ENCODE measurements at regions not wholly inside any gene's neighbourhood (a gene's known extent, or its start where the extent isn't known, plus 50 kb on each side); places are given as distances from the start of the nearest gene placed in this dataset.
A peak's percentile ranks its signal among the peaks of the same experiment; 100 is the strongest.

DNA sequence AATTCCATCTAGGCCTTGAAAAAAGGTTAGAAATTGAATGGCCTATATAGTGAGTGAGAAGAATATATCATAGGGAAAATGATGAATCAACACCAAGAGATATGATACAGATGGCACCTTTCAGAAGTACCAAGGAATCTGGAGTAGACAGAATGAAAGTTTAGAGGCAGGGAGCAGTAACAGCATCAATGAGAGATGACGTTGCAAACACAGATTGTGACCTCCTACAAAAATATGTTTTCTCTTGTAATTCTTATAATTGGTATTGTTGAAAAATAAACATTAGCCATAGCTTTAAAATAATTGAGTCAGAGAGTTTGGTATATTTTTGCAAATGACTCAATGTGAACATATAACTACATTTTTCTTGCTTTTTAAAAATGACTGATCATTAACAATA is 1223.1 kb upstream of the GJE1 start:
- H3K4me1 ChIP-seq (ENCODE audit: control insufficient read depth, insufficient read depth, low read length) = no peaks in the 10 kb centered on the region
- H3K9me3 ChIP-seq (ENCODE audit: control insufficient read depth, insufficient read depth, low read length) = no peaks in the 10 kb centered on the region
- H3K4me3 ChIP-seq (ENCODE audit: low read depth, low read length) = no peak overlapping the region
- H3K27me3 ChIP-seq (ENCODE audit: control insufficient read depth, insufficient read depth, low read length) = no peaks in the 10 kb centered on the region
- no peaks in the 10 kb centered on the region for H3K36me3 ChIP-seq (ENCODE audit: control insufficient read depth, insufficient read depth, low read length)
- H3K9ac ChIP-seq (ENCODE audit: low read depth, low read length) = no peak overlapping the region

- no peaks in the 10 kb centered on the region for H3K36me3 ChIP-seq (ENCODE audit: control insufficient read depth, insufficient read depth, low read length)
- H3K9me3 ChIP-seq (ENCODE audit: control insufficient read depth, insufficient read depth, low read length) = no peaks in the 10 kb centered on the region
- H3K27me3 ChIP-seq (ENCODE audit: control insufficient read depth, insufficient read depth, low read length) = no peaks in the 10 kb centered on the region
- H3K4me3 ChIP-seq (ENCODE audit: low read depth, low read length) = no peak overlapping the region
- H3K9ac ChIP-seq (ENCODE audit: low read depth, low read length) = no peak overlapping the region
- H3K4me1 ChIP-seq (ENCODE audit: control insufficient read depth, insufficient read depth, low read length) = no peaks in the 10 kb centered on the region
These were observed 1223.6 kb upstream of the GJE1 start for GRCh38 chr6:140909156-140909555.

- Histone ChIP-seq H3K27me3 (ENCODE audit: control insufficient read depth, insufficient read depth, low read length) (no peaks in the 10 kb centered on the region), H3K9me3 (ENCODE audit: control insufficient read depth, insufficient read depth, low read length) (no peaks in the 10 kb centered on the region), H3K36me3 (ENCODE audit: control insufficient read depth, insufficient read depth, low read length) (no peaks in the 10 kb centered on the region), H3K4me3 (ENCODE audit: low read depth, low read length) (no peak overlapping the region), H3K9ac (ENCODE audit: low read depth, low read length) (no peak overlapping the region), H3K4me1 (ENCODE audit: control insufficient read depth, insufficient read depth, low read length) (no peaks in the 10 kb centered on the region)
These were observed 1224.2 kb upstream of the GJE1 start for GRCh38 chr6:140908505-140908904.

GRCh38 chr6:140907235-140907634 is 1225.5 kb upstream of the GJE1 start:
- Histone ChIP-seq H3K4me1 (ENCODE audit: control insufficient read depth, insufficient read depth, low read length) (no peaks in the 10 kb centered on the region), H3K27me3 (ENCODE audit: control insufficient read depth, insufficient read depth, low read length) (no peaks in the 10 kb centered on the region), H3K9ac (ENCODE audit: low read depth, low read length) (no peak overlapping the region), H3K9me3 (ENCODE audit: control insufficient read depth, insufficient read depth, low read length) (no peaks in the 10 kb centered on the region), H3K36me3 (ENCODE audit: control insufficient read depth, insufficient read depth, low read length) (no peaks in the 10 kb centered on the region), H3K4me3 (ENCODE audit: low read depth, low read length) (no peak overlapping the region)

DNA sequence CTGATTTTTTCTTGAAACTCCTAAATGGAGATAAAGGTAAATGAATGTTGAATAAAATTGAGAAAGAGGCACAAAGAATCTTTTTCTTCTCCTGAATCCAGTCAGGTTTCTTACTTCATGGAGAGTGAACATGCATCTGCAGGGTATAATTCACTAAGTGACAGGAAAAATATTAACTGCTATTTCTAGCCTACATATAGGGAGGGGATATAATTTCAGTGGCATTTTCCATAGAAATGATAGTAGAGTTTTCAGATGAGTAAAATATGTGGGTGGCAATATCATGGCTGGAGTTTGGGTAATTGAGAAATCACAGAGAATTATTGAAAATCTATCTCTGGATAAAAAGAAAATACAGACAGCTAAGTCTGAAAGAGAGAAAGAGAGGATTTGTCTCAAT is 1227.0 kb upstream of the GJE1 start:
- H3K9ac ChIP-seq (ENCODE audit: low read depth, low read length) = no peak overlapping the region
- no peaks in the 10 kb centered on the region for H3K36me3 ChIP-seq (ENCODE audit: control insufficient read depth, insufficient read depth, low read length)
- no peak overlapping the region for H3K4me3 ChIP-seq (ENCODE audit: low read depth, low read length)
- H3K27me3 ChIP-seq (ENCODE audit: control insufficient read depth, insufficient read depth, low read length) = no peaks in the 10 kb centered on the region
- H3K4me1 ChIP-seq (ENCODE audit: control insufficient read depth, insufficient read depth, low read length) = no peaks in the 10 kb centered on the region
- peaks cover 6% of the 10 kb centered on the region for H3K9me3 ChIP-seq (ENCODE audit: control insufficient read depth, insufficient read depth, low read length)

GRCh38 chr6:140905050-140905449 is 1227.7 kb upstream of the GJE1 start:
- H3K4me1 ChIP-seq (ENCODE audit: control insufficient read depth, insufficient read depth, low read length) = no peaks in the 10 kb centered on the region
- H3K27me3 ChIP-seq (ENCODE audit: control insufficient read depth, insufficient read depth, low read length) = no peaks in the 10 kb centered on the region
- no peaks in the 10 kb centered on the region for H3K36me3 ChIP-seq (ENCODE audit: control insufficient read depth, insufficient read depth, low read length)
- H3K9me3 ChIP-seq (ENCODE audit: control insufficient read depth, insufficient read depth, low read length) = peaks cover 6% of the 10 kb centered on the region
- no peak overlapping the region for H3K9ac ChIP-seq (ENCODE audit: low read depth, low read length)
- no peak overlapping the region for H3K4me3 ChIP-seq (ENCODE audit: low read depth, low read length)

DNA sequence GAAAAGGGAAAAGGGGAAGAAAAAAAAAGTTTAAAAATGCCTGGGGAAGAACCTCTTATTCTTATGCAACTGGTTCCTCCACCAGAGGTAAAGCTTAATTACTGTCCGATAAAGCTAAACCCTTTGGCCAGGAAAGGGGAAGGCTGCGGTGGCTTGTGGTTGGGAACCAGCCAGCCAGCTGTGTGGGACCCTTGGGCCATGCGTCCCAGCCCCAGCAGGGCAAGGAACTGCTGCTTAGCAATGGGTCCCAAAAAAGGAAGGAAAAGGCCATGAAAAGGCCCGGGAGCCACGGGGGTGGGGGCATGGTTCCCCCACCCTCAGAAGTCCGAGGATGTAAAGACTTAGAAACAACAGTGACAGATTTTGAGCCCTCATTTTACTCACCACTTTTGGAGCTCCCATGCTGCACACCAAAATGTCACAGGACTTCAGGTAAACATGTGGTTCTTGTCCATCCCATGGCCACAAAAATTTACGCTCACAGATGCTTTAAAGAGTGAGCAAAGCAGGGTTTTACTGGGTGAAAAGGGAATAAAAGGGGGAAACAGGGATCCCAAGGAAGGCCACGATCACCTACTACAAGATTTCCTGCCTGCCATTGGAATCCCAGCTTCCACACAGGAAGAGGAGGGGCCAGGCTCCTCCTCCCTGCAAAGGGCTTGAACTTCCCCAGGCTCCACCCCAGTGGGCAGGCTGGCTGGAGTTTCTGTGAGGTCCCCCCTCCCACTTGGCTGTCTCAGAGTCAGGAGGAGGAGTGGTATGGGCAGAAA is 1234.7 kb upstream of the GJE1 start:
- H3K36me3 ChIP-seq (ENCODE audit: control insufficient read depth, insufficient read depth, low read length) = no peaks in the 10 kb centered on the region
- no peaks in the 10 kb centered on the region for H3K4me1 ChIP-seq (ENCODE audit: control insufficient read depth, insufficient read depth, low read length)
- H3K4me3 ChIP-seq (ENCODE audit: low read depth, low read length) = no peak overlapping the region
- no peak overlapping the region for H3K9ac ChIP-seq (ENCODE audit: low read depth, low read length)
- peaks cover 6% of the 10 kb centered on the region for H3K9me3 ChIP-seq (ENCODE audit: control insufficient read depth, insufficient read depth, low read length)
- no peaks in the 10 kb centered on the region for H3K27me3 ChIP-seq (ENCODE audit: control insufficient read depth, insufficient read depth, low read length)

DNA sequence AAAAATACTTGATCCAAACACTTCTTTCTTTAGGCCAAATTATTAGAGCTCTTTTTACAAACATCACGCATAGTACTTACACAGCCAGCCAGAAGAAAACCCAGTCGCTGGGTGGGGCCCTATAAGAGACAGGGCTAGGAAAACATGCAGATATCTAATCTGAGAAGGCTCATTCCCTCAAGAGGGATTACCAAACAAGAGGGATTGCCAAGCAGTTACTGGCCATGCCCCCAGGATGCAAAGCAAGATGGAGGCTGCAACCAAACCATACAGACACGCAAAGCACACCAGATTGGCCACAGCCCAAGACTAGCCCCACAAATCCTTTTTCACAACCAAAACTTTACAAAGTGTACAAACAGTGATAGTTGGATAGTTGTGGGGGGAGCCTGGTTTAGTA is 1235.4 kb upstream of the GJE1 start:
- Histone ChIP-seq H3K4me3 (ENCODE audit: low read depth, low read length) (peak overlapping the region; percentile 11), H3K36me3 (ENCODE audit: control insufficient read depth, insufficient read depth, low read length) (no peaks in the 10 kb centered on the region), H3K9me3 (ENCODE audit: control insufficient read depth, insufficient read depth, low read length) (peaks cover 6% of the 10 kb centered on the region), H3K27me3 (ENCODE audit: control insufficient read depth, insufficient read depth, low read length) (no peaks in the 10 kb centered on the region), H3K9ac (ENCODE audit: low read depth, low read length) (no peak overlapping the region), H3K4me1 (ENCODE audit: control insufficient read depth, insufficient read depth, low read length) (no peaks in the 10 kb centered on the region)

DNA sequence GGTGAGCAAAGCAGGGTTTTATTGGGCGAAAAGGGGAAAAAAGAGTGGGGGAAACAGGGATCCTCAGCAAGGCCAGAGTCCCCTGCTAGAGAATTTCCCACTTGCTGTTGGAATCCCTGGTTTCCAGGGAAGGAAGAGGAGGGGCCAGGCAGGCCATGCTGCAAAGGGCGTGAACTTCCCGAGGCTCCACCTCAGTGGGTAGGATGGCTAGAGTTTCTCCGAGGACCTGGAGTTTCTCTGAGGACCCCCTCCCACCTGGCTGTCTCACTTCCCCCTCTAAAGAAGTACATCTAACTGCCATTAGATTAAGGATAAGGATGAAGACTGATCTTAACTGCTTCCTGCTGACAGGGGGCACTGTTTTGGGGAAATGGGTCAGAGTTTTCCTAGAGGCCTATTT is 1239.3 kb upstream of the GJE1 start:
- no peak overlapping the region for H3K9ac ChIP-seq (ENCODE audit: low read depth, low read length)
- peaks cover 3% of the 10 kb centered on the region for H3K4me1 ChIP-seq (ENCODE audit: control insufficient read depth, insufficient read depth, low read length)
- H3K9me3 ChIP-seq (ENCODE audit: control insufficient read depth, insufficient read depth, low read length) = no peaks in the 10 kb centered on the region
- H3K27me3 ChIP-seq (ENCODE audit: control insufficient read depth, insufficient read depth, low read length) = no peaks in the 10 kb centered on the region
- H3K36me3 ChIP-seq (ENCODE audit: control insufficient read depth, insufficient read depth, low read length) = no peaks in the 10 kb centered on the region
- H3K4me3 ChIP-seq (ENCODE audit: low read depth, low read length) = no peak overlapping the region

- H3K9ac ChIP-seq (ENCODE audit: low read depth, low read length) = no peak overlapping the region
- H3K4me3 ChIP-seq (ENCODE audit: low read depth, low read length) = no peak overlapping the region
- H3K4me1 ChIP-seq (ENCODE audit: control insufficient read depth, insufficient read depth, low read length) = no peaks in the 10 kb centered on the region
- no peaks in the 10 kb centered on the region for H3K36me3 ChIP-seq (ENCODE audit: control insufficient read depth, insufficient read depth, low read length)
- no peaks in the 10 kb centered on the region for H3K9me3 ChIP-seq (ENCODE audit: control insufficient read depth, insufficient read depth, low read length)
- no peaks in the 10 kb centered on the region for H3K27me3 ChIP-seq (ENCODE audit: control insufficient read depth, insufficient read depth, low read length)
These were observed 1252.8 kb upstream of the GJE1 start for GRCh38 chr6:140879946-140880345.

DNA sequence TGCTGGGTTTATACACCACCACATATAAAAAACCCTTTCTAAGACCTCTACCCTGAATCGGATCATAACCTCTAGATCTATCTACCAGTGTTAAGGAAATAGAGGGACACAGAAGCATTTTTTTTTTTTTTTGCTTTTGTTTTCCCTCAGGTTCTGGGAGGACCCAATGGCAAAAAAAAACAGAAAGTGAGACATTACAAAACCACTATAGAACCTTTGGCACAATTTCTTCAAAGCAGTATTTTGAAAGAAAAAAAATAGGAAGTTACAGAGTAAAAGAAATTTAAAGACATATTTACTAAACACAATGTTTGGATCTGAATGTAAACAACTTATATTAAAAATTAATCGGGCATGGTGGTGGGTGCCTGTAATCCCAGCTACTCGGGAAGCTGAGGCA is 1258.7 kb upstream of the GJE1 start:
- Histone ChIP-seq H3K4me1 (ENCODE audit: control insufficient read depth, insufficient read depth, low read length) (no peaks in the 10 kb centered on the region), H3K36me3 (ENCODE audit: control insufficient read depth, insufficient read depth, low read length) (no peaks in the 10 kb centered on the region), H3K9ac (ENCODE audit: low read depth, low read length) (no peak overlapping the region), H3K27me3 (ENCODE audit: control insufficient read depth, insufficient read depth, low read length) (no peaks in the 10 kb centered on the region), H3K9me3 (ENCODE audit: control insufficient read depth, insufficient read depth, low read length) (no peaks in the 10 kb centered on the region), H3K4me3 (ENCODE audit: low read depth, low read length) (no peak overlapping the region)

- Histone ChIP-seq H3K27me3 (ENCODE audit: control insufficient read depth, insufficient read depth, low read length) (no peaks in the 10 kb centered on the region), H3K9ac (ENCODE audit: low read depth, low read length) (no peak overlapping the region), H3K9me3 (ENCODE audit: control insufficient read depth, insufficient read depth, low read length) (no peaks in the 10 kb centered on the region), H3K4me3 (ENCODE audit: low read depth, low read length) (no peak overlapping the region), H3K4me1 (ENCODE audit: control insufficient read depth, insufficient read depth, low read length) (no peaks in the 10 kb centered on the region), H3K36me3 (ENCODE audit: control insufficient read depth, insufficient read depth, low read length) (no peaks in the 10 kb centered on the region)
These were observed 1259.8 kb upstream of the GJE1 start for GRCh38 chr6:140872885-140873284.
